SU-DHL-6 (cell line): ENCODE measurements at regions not wholly inside any gene's neighbourhood (a gene's known extent, or its start where the extent isn't known, plus 50 kb on each side); places are given as distances from the start of the nearest gene placed in this dataset.

Source experiments
- EZH2phosphoT487 ChIP-seq: fragments of 200-600 bp; sonication (generic), shearing (Covaris generic); conservative IDR thresholded peaks from 2 replicates; pipeline ENCODE4 v1.6.1; 2018; ENCODE audit warnings: mild to moderate bottlenecking, antibody characterized with exemption, low read length, moderate library complexity, mixed read lengths
- TF ChIP-seq, protein P1 (sequence below): fragments of 200-600 bp; sonication (generic); IDR thresholded peaks from one replicate; pipeline ENCODE4 v1.5.1; 2017; ENCODE audit warnings: antibody characterized with exemption, mild to moderate bottlenecking, low read length, moderate library complexity; ENCODE audit not compliant: insufficient read depth, poor library complexity, severe bottlenecking

GRCh38 chr10:78802866-78803265 lies 265.9 kb upstream of the ZMIZ1 start:
- TF ChIP-seq, protein P1, sequence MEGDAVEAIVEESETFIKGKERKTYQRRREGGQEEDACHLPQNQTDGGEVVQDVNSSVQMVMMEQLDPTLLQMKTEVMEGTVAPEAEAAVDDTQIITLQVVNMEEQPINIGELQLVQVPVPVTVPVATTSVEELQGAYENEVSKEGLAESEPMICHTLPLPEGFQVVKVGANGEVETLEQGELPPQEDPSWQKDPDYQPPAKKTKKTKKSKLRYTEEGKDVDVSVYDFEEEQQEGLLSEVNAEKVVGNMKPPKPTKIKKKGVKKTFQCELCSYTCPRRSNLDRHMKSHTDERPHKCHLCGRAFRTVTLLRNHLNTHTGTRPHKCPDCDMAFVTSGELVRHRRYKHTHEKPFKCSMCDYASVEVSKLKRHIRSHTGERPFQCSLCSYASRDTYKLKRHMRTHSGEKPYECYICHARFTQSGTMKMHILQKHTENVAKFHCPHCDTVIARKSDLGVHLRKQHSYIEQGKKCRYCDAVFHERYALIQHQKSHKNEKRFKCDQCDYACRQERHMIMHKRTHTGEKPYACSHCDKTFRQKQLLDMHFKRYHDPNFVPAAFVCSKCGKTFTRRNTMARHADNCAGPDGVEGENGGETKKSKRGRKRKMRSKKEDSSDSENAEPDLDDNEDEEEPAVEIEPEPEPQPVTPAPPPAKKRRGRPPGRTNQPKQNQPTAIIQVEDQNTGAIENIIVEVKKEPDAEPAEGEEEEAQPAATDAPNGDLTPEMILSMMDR, result no peak
- TF ChIP-seq EZH2phosphoT487, result no peak
